GM12874 (cell line): ENCODE measurements at regions not wholly inside any gene's neighbourhood (a gene's known extent, or its start where the extent isn't known, plus 50 kb on each side); places are given as distances from the start of the nearest gene placed in this dataset.

Source experiments
- CTCF ChIP-seq: IDR thresholded peaks from 2 replicates; pipeline ENCODE4 v1.5.1; 2011; ENCODE audit warnings: low read depth, mild to moderate bottlenecking, control low read depth, low read length, moderate library complexity; ENCODE audit not compliant: insufficient read depth

GRCh38 chr9:129384491-129385210 is 206.6 kb upstream of the IER5L start:
- TF ChIP-seq CTCF = no peak

GRCh38 chr9:129383561-129384490 is 205.8 kb upstream of the IER5L start:
- TF ChIP-seq CTCF = 0 out of 2 replicates have a peak, but pooled peaks have one; percentile 13

GRCh38 chr9:129383019-129383560 is 205.0 kb upstream of the IER5L start:
- TF ChIP-seq CTCF = no peak

- TF ChIP-seq CTCF = no peak
Observed at GRCh38 chr9:129382281-129383018, 204.4 kb upstream of the IER5L start.

- no peak for TF ChIP-seq CTCF
Observed at GRCh38 chr9:129381481-129381957, 203.5 kb upstream of the IER5L start.

GRCh38 chr9:129380961-129381401 is 202.9 kb upstream of the IER5L start:
- TF ChIP-seq CTCF = no peak
